H1 (cell line): ENCODE measurements at regions not wholly inside any gene's neighbourhood (a gene's known extent, or its start where the extent isn't known, plus 50 kb on each side); places are given as distances from the start of the nearest gene placed in this dataset.

ENCODE experiments used
- E2F6 ChIP-seq: IDR thresholded peaks from 2 replicates; pipeline ENCODE4 v1.6.1; 2012; ENCODE audit warnings: inconsistent platforms
- TF ChIP-seq, protein P1 (sequence below): fragments of 300-600 bp; sonication (generic); IDR thresholded peaks from 2 replicates; pipeline ENCODE4 v1.7.1; 2012; ENCODE audit warnings: low read length, moderate library complexity, mild to moderate bottlenecking, inconsistent platforms; ENCODE audit not compliant: insufficient replicate concordance
- TF ChIP-seq, protein P2 (sequence below): IDR thresholded peaks from 2 replicates; pipeline ENCODE4 v1.6.1; 2012; ENCODE audit warnings: low read length, inconsistent platforms

DNA sequence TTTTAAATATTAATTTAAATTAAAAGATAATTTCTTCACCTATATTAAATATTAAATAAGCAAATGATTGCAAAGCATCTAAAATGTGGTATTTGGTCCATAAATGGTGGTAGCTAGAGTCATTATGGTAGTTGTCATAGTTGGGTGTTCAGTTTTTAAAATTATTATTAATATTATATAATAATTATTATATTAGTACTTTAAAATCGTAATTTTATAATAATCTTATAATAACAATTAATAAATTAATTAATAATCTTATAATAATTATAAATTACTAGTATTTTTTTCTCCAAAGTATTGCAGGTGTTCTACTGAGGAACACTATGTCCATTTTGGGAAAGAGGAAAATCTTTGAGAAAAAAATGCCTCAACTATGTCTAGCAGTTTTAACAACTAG, 835.5 kb upstream of the GCFC2 start (continued):
- TF ChIP-seq, protein P1, sequence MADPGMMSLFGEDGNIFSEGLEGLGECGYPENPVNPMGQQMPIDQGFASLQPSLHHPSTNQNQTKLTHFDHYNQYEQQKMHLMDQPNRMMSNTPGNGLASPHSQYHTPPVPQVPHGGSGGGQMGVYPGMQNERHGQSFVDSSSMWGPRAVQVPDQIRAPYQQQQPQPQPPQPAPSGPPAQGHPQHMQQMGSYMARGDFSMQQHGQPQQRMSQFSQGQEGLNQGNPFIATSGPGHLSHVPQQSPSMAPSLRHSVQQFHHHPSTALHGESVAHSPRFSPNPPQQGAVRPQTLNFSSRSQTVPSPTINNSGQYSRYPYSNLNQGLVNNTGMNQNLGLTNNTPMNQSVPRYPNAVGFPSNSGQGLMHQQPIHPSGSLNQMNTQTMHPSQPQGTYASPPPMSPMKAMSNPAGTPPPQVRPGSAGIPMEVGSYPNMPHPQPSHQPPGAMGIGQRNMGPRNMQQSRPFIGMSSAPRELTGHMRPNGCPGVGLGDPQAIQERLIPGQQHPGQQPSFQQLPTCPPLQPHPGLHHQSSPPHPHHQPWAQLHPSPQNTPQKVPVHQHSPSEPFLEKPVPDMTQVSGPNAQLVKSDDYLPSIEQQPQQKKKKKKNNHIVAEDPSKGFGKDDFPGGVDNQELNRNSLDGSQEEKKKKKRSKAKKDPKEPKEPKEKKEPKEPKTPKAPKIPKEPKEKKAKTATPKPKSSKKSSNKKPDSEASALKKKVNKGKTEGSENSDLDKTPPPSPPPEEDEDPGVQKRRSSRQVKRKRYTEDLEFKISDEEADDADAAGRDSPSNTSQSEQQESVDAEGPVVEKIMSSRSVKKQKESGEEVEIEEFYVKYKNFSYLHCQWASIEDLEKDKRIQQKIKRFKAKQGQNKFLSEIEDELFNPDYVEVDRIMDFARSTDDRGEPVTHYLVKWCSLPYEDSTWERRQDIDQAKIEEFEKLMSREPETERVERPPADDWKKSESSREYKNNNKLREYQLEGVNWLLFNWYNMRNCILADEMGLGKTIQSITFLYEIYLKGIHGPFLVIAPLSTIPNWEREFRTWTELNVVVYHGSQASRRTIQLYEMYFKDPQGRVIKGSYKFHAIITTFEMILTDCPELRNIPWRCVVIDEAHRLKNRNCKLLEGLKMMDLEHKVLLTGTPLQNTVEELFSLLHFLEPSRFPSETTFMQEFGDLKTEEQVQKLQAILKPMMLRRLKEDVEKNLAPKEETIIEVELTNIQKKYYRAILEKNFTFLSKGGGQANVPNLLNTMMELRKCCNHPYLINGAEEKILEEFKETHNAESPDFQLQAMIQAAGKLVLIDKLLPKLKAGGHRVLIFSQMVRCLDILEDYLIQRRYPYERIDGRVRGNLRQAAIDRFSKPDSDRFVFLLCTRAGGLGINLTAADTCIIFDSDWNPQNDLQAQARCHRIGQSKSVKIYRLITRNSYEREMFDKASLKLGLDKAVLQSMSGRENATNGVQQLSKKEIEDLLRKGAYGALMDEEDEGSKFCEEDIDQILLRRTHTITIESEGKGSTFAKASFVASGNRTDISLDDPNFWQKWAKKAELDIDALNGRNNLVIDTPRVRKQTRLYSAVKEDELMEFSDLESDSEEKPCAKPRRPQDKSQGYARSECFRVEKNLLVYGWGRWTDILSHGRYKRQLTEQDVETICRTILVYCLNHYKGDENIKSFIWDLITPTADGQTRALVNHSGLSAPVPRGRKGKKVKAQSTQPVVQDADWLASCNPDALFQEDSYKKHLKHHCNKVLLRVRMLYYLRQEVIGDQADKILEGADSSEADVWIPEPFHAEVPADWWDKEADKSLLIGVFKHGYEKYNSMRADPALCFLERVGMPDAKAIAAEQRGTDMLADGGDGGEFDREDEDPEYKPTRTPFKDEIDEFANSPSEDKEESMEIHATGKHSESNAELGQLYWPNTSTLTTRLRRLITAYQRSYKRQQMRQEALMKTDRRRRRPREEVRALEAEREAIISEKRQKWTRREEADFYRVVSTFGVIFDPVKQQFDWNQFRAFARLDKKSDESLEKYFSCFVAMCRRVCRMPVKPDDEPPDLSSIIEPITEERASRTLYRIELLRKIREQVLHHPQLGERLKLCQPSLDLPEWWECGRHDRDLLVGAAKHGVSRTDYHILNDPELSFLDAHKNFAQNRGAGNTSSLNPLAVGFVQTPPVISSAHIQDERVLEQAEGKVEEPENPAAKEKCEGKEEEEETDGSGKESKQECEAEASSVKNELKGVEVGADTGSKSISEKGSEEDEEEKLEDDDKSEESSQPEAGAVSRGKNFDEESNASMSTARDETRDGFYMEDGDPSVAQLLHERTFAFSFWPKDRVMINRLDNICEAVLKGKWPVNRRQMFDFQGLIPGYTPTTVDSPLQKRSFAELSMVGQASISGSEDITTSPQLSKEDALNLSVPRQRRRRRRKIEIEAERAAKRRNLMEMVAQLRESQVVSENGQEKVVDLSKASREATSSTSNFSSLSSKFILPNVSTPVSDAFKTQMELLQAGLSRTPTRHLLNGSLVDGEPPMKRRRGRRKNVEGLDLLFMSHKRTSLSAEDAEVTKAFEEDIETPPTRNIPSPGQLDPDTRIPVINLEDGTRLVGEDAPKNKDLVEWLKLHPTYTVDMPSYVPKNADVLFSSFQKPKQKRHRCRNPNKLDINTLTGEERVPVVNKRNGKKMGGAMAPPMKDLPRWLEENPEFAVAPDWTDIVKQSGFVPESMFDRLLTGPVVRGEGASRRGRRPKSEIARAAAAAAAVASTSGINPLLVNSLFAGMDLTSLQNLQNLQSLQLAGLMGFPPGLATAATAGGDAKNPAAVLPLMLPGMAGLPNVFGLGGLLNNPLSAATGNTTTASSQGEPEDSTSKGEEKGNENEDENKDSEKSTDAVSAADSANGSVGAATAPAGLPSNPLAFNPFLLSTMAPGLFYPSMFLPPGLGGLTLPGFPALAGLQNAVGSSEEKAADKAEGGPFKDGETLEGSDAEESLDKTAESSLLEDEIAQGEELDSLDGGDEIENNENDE = no peak
- TF ChIP-seq, protein P2, sequence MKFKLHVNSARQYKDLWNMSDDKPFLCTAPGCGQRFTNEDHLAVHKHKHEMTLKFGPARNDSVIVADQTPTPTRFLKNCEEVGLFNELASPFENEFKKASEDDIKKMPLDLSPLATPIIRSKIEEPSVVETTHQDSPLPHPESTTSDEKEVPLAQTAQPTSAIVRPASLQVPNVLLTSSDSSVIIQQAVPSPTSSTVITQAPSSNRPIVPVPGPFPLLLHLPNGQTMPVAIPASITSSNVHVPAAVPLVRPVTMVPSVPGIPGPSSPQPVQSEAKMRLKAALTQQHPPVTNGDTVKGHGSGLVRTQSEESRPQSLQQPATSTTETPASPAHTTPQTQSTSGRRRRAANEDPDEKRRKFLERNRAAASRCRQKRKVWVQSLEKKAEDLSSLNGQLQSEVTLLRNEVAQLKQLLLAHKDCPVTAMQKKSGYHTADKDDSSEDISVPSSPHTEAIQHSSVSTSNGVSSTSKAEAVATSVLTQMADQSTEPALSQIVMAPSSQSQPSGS = no peak
- TF ChIP-seq E2F6 = no peak
